NT2/D1 (cell line): ENCODE measurements at regions not wholly inside any gene's neighbourhood (a gene's known extent, or its start where the extent isn't known, plus 50 kb on each side); places are given as distances from the start of the nearest gene placed in this dataset.
A peak's percentile ranks its signal among the peaks of the same experiment; 100 is the strongest.

Source experiments
- DNase-seq: peaks from one replicate; pipeline ENCODE4 v3.0.0-alpha.2; 2011; ENCODE audit warnings: low read depth, low spot score
- H3K27me3 ChIP-seq: 2 replicates; pipeline ENCODE4 v1.6.0; 2011; ENCODE audit warnings: mild to moderate bottlenecking; ENCODE audit not compliant: insufficient read length, insufficient read depth
- H3K36me3 ChIP-seq: 2 replicates; pipeline ENCODE4 v1.6.1; 2011; ENCODE audit warnings: mild to moderate bottlenecking, low read length, mixed read lengths; ENCODE audit not compliant: insufficient read depth, insufficient read length
- H3K4me1 ChIP-seq: 2 replicates; pipeline ENCODE4 v1.5.1; 2011; ENCODE audit not compliant: insufficient read depth, insufficient read length
- H3K4me3 ChIP-seq: 2 replicates; pipeline ENCODE4 v1.5.1; 2011; ENCODE audit warnings: low read depth; ENCODE audit not compliant: insufficient read length
- H3K9ac ChIP-seq: 2 replicates; pipeline ENCODE4 v1.6.0; 2011; ENCODE audit warnings: low read depth; ENCODE audit not compliant: insufficient read length
- H3K9me3 ChIP-seq: 2 replicates; pipeline ENCODE4 v1.5.1; 2011; ENCODE audit warnings: mild to moderate bottlenecking, low read length; ENCODE audit not compliant: insufficient read depth
- SUZ12 ChIP-seq: IDR thresholded peaks from 2 replicates; pipeline ENCODE4 v1.6.1; 2011; ENCODE audit not compliant: insufficient read length, insufficient read depth; ENCODE audit errors: extremely low read depth
- YY1 ChIP-seq: IDR thresholded peaks from 2 replicates; pipeline ENCODE4 v1.6.1; 2011; ENCODE audit not compliant: insufficient read length, insufficient read depth
- ZNF274 ChIP-seq: IDR thresholded peaks from 2 replicates; pipeline ENCODE4 v1.6.1; 2011; ENCODE audit warnings: mild to moderate bottlenecking, low read depth, low read length

DNA sequence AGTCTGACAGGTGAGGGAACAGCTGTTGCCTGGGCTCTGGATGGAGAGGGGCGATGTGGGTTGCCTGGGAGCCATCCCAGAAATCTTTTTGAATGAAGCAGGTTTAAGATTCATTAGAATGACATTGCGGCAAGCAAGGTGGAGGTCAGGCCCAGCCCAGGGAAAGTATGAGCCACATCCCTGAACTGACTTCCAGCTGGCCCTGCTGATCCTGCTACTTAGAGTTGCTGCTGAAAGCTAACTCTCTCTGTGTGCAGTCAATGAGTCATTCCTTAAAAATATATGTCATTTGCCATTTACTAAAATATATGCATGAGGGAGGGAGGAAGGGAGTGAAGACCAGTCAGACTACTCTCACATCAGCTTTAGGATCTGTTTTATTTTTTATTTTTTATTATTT lies 54.3 kb upstream of the RAB3GAP2 start:
- DNase-seq, result peak; percentile 44
- TF ChIP-seq ZNF274, result no peak
- no peak for TF ChIP-seq YY1
- TF ChIP-seq SUZ12, result no peak
- Histone ChIP-seq H3K9ac (no peak overlapping the region), H3K4me3 (no peak overlapping the region), H3K36me3 (no peaks in the 10 kb centered on the region), H3K4me1 (no peaks in the 10 kb centered on the region), H3K9me3 (no peaks in the 10 kb centered on the region), H3K27me3 (no peaks in the 10 kb centered on the region)

DNA sequence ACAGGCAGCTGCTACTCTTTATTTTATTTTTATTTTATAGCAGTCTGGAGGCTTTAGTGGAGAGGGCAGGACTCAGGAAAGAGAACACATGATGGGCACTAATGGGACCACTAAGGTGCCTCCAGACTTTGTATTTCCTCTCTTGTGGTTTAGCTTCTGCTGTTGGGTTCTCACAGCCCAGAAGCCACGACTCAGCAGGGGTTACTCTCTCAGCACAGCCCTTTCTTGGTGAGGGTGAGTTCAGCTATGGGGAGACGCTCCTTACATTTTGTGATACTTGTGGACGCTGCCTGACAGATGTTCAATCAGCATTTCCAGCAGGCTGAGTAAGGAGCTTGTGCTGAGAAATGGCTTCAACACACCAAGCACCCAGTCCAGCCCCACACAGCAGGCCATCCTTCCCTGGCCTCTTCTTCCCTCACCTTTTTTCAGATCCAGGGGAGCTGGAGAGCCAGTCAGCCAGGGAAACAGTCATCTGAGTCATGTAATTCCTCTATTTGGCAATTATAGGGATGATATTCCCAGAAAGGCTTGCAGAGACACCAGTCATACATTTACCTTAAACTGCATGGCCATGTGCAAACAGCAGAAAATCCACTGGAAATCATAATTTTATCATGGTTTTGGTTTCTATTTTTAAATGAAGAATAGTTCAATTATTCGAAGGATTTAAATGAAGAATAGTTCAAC lies 53.2 kb upstream of the RAB3GAP2 start:
- Histone ChIP-seq H3K9me3 (no peaks in the 10 kb centered on the region), H3K36me3 (no peaks in the 10 kb centered on the region), H3K9ac (no peak overlapping the region), H3K4me3 (no peak overlapping the region), H3K27me3 (no peaks in the 10 kb centered on the region), H3K4me1 (no peaks in the 10 kb centered on the region)
- DNase-seq, result no peak
- no peak for TF ChIP-seq SUZ12
- no peak for TF ChIP-seq ZNF274
- TF ChIP-seq YY1, result no peak

DNA sequence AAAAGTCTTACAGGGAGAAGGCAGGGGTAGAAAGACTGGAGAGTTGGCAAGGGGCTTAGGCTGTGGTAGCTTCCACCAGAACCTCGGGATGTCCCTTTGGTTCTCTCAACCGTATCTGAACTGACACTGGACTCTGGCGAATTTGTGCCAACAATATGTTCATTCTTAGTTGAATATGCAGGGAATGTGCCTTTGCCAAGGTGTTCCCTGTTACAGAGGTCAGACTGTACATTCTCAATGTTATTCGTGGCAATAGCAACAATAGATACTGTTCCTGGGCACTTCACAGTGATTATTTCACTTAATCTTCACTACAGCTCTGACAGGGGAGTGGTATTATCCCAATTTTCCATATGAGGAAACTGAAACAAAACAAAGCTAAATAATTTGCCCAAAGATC lies 51.5 kb upstream of the RAB3GAP2 start:
- H3K4me3 ChIP-seq, result no peak overlapping the region

DNA sequence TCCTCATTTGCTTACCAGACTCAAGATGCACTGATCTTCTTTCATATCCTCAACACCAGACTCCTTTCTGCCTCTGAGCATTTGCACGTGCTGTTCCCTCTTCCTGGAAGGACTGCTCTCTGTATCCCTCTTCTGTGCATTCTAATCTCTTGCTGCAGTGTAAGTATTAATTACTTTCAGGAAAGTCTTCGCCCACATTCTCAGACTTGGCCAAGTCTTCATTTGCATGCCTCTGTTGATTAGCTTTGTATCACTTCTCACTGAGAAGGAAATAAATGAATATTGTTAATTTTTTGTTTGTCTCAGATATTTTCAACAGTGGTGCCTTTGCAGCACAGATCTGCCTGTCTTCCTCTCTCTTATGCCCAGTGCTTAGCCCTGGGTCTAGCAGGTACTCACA lies 50.3 kb upstream of the RAB3GAP2 start:
- Histone ChIP-seq H3K27me3 (no peaks in the 10 kb centered on the region), H3K9me3 (no peaks in the 10 kb centered on the region), H3K9ac (no peak overlapping the region), H3K4me1 (no peaks in the 10 kb centered on the region), H3K4me3 (no peak overlapping the region), H3K36me3 (no peaks in the 10 kb centered on the region)
- TF ChIP-seq ZNF274, result no peak
- no peak for TF ChIP-seq YY1
- no peak for TF ChIP-seq SUZ12
- no peak for DNase-seq

More for the DNA sequence above, 51.5 kb upstream of the RAB3GAP2 start:
- no peaks in the 10 kb centered on the region for H3K4me1 ChIP-seq
- DNase-seq, result no peak
- no peak for TF ChIP-seq SUZ12
- no peak for TF ChIP-seq ZNF274
- no peak for TF ChIP-seq YY1
- no peak overlapping the region for H3K9ac ChIP-seq
- no peaks in the 10 kb centered on the region for H3K27me3 ChIP-seq
- no peaks in the 10 kb centered on the region for H3K9me3 ChIP-seq
- no peaks in the 10 kb centered on the region for H3K36me3 ChIP-seq
